Hindlimb muscle (tissue), 1 donor: ENCODE measurements at regions not wholly inside any gene's neighbourhood (a gene's known extent, or its start where the extent isn't known, plus 50 kb on each side); places are given as distances from the start of the nearest gene placed in this dataset.
"Not testable (repeated sequence)": the region's sequence is repeated elsewhere in the genome, so short reads cannot be mapped to it uniquely, and the experiment has no call there.

Experiments used
- DNase-seq: peaks from one replicate; pipeline ENCODE4 v3.0.0-alpha.2; 2013

GRCh38 chr5:126274763-126275125 is 148.5 kb upstream of the GRAMD2B start:
- peak; percentile 21 for DNase-seq

- no peak for DNase-seq
Measured at GRCh38 chr5:126277762-126278161, 145.4 kb upstream of the GRAMD2B start.

- no peak for DNase-seq
Measured at GRCh38 chr5:126280343-126280742, 142.9 kb upstream of the GRAMD2B start.

- DNase-seq, result no peak
Measured at GRCh38 chr5:126280846-126281245, 142.4 kb upstream of the GRAMD2B start.

GRCh38 chr5:126284977-126285696 is 138.1 kb upstream of the GRAMD2B start:
- no peak for DNase-seq

- not testable (repeated sequence) for DNase-seq
Measured at GRCh38 chr5:126296121-126296520, 127.1 kb upstream of the GRAMD2B start.

GRCh38 chr5:126300293-126300692 is 122.9 kb upstream of the GRAMD2B start:
- no peak for DNase-seq

- DNase-seq, result no peak
Measured at GRCh38 chr5:126301056-126301455, 122.2 kb upstream of the GRAMD2B start.

- no peak for DNase-seq
Measured at GRCh38 chr5:126309860-126310259, 113.3 kb upstream of the GRAMD2B start.

GRCh38 chr5:126311766-126312165 is 111.4 kb upstream of the GRAMD2B start:
- DNase-seq, result no peak

GRCh38 chr5:126315341-126315740 is 107.9 kb upstream of the GRAMD2B start:
- DNase-seq, result no peak

- no peak for DNase-seq
Measured at GRCh38 chr5:126332326-126332725, 90.9 kb upstream of the GRAMD2B start.

- peak; percentile 43 for DNase-seq
Measured at GRCh38 chr5:126334760-126335159, 88.4 kb upstream of the GRAMD2B start.

GRCh38 chr5:126335886-126336285 is 87.3 kb upstream of the GRAMD2B start:
- DNase-seq, result peak; percentile 17

GRCh38 chr5:126338635-126339034 is 84.6 kb upstream of the GRAMD2B start:
- no peak for DNase-seq

GRCh38 chr5:126339215-126339805 is 83.9 kb upstream of the GRAMD2B start:
- peak; percentile 69 for DNase-seq

GRCh38 chr5:126341906-126342630 is 81.1 kb upstream of the GRAMD2B start:
- no peak for DNase-seq

GRCh38 chr5:126348855-126349635 is 74.2 kb upstream of the GRAMD2B start:
- no peak for DNase-seq

- no peak for DNase-seq
Measured at GRCh38 chr5:126351153-126351552, 72.1 kb upstream of the GRAMD2B start.

GRCh38 chr5:126354012-126354857 is 69.0 kb upstream of the GRAMD2B start:
- peak; percentile 54 for DNase-seq

- DNase-seq, result no peak
Measured at GRCh38 chr5:126354858-126355731, 68.1 kb upstream of the GRAMD2B start.
